ENCODE measurements at regions not wholly inside any gene's neighbourhood (a gene's known extent, or its start where the extent isn't known, plus 50 kb on each side); places are given as distances from the start of the nearest gene placed in this dataset.

- intact Hi-C loops (cut with DNase I, micrococcal nuclease) = no loop called here
- H3K4me1 Mint-ChIP-seq = no peaks in the 10 kb centered on the region
- CTCF ChIA-PET = interaction anchor here (1.0 to 1.5 kb wide), 3 partner anchors 12 to 216 kb away, joined by 3 to 4 read pairs (median 3); no protein-coding TSS in a partner anchor
- H3K27ac Mint-ChIP-seq = no peak overlapping the region
- peaks cover 2% of the 10 kb centered on the region for H3K27me3 Mint-ChIP-seq
- H3K9me3 Mint-ChIP-seq (ENCODE audit: low read depth) = no peaks in the 10 kb centered on the region
- DNase-seq = no peak
- H3K36me3 Mint-ChIP-seq (ENCODE audit: low read depth) = no peaks in the 10 kb centered on the region
- POLR2A ChIA-PET = no interaction called here
- no peak overlapping the region for H3K4me3 Mint-ChIP-seq
- ATAC-seq = no peak
These were observed 257.0 kb upstream of the ZNF32 start for GRCh38 chr10:43905512-43906236.

GRCh38 chr10:43904844-43905243 is 256.2 kb upstream of the ZNF32 start:
- DNase-seq (no peak), ATAC-seq (no peak)
- H3K27ac Mint-ChIP-seq = no peak overlapping the region
- no peaks in the 10 kb centered on the region for H3K4me1 Mint-ChIP-seq
- no peaks in the 10 kb centered on the region for H3K36me3 Mint-ChIP-seq (ENCODE audit: low read depth)
- CTCF ChIA-PET = interaction anchor here (0.6 to 1.5 kb wide), 5 partner anchors 9 to 216 kb away, joined by 3 to 4 read pairs (median 3); no protein-coding TSS in a partner anchor
- POLR2A ChIA-PET = no interaction called here
- peaks cover 2% of the 10 kb centered on the region for H3K27me3 Mint-ChIP-seq
- no peak overlapping the region for H3K4me3 Mint-ChIP-seq
- intact Hi-C loops (cut with DNase I, micrococcal nuclease) = no loop called here
- no peaks in the 10 kb centered on the region for H3K9me3 Mint-ChIP-seq (ENCODE audit: low read depth)

- POLR2A ChIA-PET = no interaction called here
- H3K4me3 Mint-ChIP-seq = no peak overlapping the region
- CTCF ChIA-PET = interaction anchor here (0.7 to 1.5 kb wide), 3 partner anchors 18 to 1174 kb away, joined by 3 to 4 read pairs (median 3); no protein-coding TSS in a partner anchor
- ATAC-seq (no peak), DNase-seq (no peak)
- no peaks in the 10 kb centered on the region for H3K36me3 Mint-ChIP-seq (ENCODE audit: low read depth)
- peaks cover 2% of the 10 kb centered on the region for H3K27me3 Mint-ChIP-seq
- H3K27ac Mint-ChIP-seq = no peak overlapping the region
- H3K4me1 Mint-ChIP-seq = no peaks in the 10 kb centered on the region
- intact Hi-C loops (cut with DNase I, micrococcal nuclease) = no loop called here
- H3K9me3 Mint-ChIP-seq (ENCODE audit: low read depth) = no peaks in the 10 kb centered on the region
These were observed 255.6 kb upstream of the ZNF32 start for GRCh38 chr10:43904301-43904700.

GRCh38 chr10:43903451-43903850 is 254.8 kb upstream of the ZNF32 start:
- ChIA-PET POLR2A (no interaction called here), CTCF (no interaction called here)
- Mint-ChIP-seq H3K9me3 (ENCODE audit: low read depth) (no peaks in the 10 kb centered on the region), H3K4me3 (no peak overlapping the region), H3K36me3 (ENCODE audit: low read depth) (no peaks in the 10 kb centered on the region), H3K27me3 (peaks cover 2% of the 10 kb centered on the region), H3K4me1 (no peaks in the 10 kb centered on the region), H3K27ac (no peak overlapping the region)
- ATAC-seq (no peak), DNase-seq (no peak)
- intact Hi-C loops (cut with DNase I, micrococcal nuclease) = no loop called here

- Mint-ChIP-seq H3K4me1 (no peaks in the 10 kb centered on the region), H3K27me3 (peaks cover 2% of the 10 kb centered on the region), H3K27ac (no peak overlapping the region), H3K36me3 (ENCODE audit: low read depth) (no peaks in the 10 kb centered on the region), H3K9me3 (ENCODE audit: low read depth) (no peaks in the 10 kb centered on the region), H3K4me3 (no peak overlapping the region)
- ChIA-PET CTCF (interaction anchor here (0.6 kb wide), 1 partner anchor 167 kb away, joined by 3 read pairs; no protein-coding TSS in a partner anchor), POLR2A (no interaction called here)
- ATAC-seq = no peak
- intact Hi-C loops (cut with DNase I, micrococcal nuclease) = no loop called here
- no peak for DNase-seq
These were observed 254.2 kb upstream of the ZNF32 start for GRCh38 chr10:43902842-43903241.

DNA sequence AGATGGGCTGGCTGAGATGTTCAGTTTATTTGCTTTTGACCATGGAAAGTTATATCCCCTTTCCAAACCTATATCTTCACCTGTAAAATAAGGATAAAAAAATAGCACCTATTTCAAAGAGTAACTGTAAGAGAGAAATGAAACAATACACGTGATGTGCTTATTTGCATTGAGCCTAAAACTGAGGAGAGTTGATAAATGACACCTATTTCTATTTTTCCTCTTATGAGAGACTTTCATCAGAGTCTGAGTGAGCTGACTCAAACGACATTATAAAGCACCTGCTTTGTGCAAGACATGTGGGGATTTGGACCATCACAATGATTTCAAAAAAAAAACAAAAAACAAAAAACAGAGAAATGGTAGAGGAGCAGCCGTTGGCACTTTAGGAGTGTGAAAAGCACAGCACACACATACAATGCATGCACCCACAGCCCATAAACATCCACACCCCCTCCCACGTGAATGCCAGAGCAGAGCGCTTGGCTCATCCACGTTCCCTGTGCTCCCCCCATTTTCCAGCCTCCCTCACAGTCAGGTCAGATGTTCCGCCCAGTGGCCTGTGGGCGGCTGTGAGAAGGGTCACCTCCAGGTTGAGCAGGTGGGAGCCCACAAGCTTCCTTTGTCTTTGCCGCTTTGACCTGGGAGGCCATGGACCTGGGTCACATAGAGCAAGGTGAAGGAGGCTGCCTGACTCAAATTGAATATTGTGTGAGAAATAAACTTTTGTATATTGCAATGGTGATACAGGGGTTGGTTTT is 253.2 kb upstream of the ZNF32 start:
- no peak overlapping the region for H3K4me3 Mint-ChIP-seq
- DNase-seq = no peak
- H3K9me3 Mint-ChIP-seq (ENCODE audit: low read depth) = no peaks in the 10 kb centered on the region
- intact Hi-C loops (cut with DNase I, micrococcal nuclease) = no loop called here
- ChIA-PET CTCF (interaction anchor here (0.6 kb wide), 1 partner anchor 166 kb away, joined by 3 read pairs; no protein-coding TSS in a partner anchor), POLR2A (no interaction called here)
- no peak overlapping the region for H3K27ac Mint-ChIP-seq
- ATAC-seq = no peak
- peaks cover 2% of the 10 kb centered on the region for H3K27me3 Mint-ChIP-seq
- no peaks in the 10 kb centered on the region for H3K36me3 Mint-ChIP-seq (ENCODE audit: low read depth)
- H3K4me1 Mint-ChIP-seq = no peaks in the 10 kb centered on the region

DNA sequence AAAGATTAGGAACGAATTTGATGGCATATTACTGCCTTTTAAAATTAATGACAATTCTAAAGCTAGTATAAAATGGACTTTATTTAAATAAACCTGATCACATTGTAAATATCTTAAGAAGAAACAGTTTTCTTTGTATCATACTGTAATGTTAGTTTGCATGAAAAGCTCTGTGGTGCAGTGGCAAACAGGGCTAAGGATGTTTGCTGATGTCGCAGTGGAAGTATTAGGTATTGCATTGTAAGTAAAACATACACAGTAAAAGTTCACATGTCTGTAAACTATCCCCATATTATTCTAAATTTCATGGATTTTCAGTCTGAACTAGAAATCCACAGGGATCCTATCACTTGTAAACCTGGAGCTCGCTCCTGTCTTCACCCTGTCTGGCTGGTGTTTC is 252.6 kb upstream of the ZNF32 start:
- H3K4me3 Mint-ChIP-seq = no peak overlapping the region
- H3K9me3 Mint-ChIP-seq (ENCODE audit: low read depth) = no peaks in the 10 kb centered on the region
- H3K36me3 Mint-ChIP-seq (ENCODE audit: low read depth) = no peaks in the 10 kb centered on the region
- intact Hi-C loops (cut with DNase I, micrococcal nuclease) = no loop called here
- CTCF ChIA-PET = no interaction called here
- no peaks in the 10 kb centered on the region for H3K4me1 Mint-ChIP-seq
- H3K27me3 Mint-ChIP-seq = peaks cover 2% of the 10 kb centered on the region
- no peak for ATAC-seq
- no peak overlapping the region for H3K27ac Mint-ChIP-seq
- POLR2A ChIA-PET = no interaction called here
- no peak for DNase-seq

DNA sequence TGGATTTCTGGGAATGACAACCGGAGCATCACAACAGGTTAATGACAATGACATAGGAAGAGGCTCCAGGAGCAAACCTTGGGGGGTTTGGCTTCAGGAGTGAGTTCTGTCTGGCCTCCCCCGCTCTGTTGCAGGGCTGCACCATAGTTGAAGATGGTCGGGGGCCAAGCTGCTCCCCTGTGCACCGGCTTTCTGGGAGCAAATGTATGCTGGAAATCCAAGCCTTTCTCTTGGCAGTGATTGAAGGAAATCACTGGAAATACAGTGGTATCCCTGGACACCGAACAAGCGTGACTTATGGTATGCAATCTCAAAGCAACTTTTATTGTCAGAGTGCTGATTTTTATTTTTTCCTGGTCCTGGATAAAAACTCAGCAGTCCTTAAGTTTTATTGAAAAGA is 251.9 kb upstream of the ZNF32 start:
- Mint-ChIP-seq H3K27me3 (peaks cover 2% of the 10 kb centered on the region), H3K9me3 (ENCODE audit: low read depth) (no peaks in the 10 kb centered on the region), H3K4me1 (no peaks in the 10 kb centered on the region), H3K4me3 (no peak overlapping the region), H3K27ac (no peak overlapping the region), H3K36me3 (ENCODE audit: low read depth) (no peaks in the 10 kb centered on the region)
- no peak for DNase-seq
- intact Hi-C loops (cut with DNase I, micrococcal nuclease) = no loop called here
- CTCF ChIA-PET = interaction anchor here (0.6 kb wide), 1 partner anchor 211 kb away, joined by 3 read pairs; no protein-coding TSS in a partner anchor
- no peak for ATAC-seq
- POLR2A ChIA-PET = no interaction called here

DNA sequence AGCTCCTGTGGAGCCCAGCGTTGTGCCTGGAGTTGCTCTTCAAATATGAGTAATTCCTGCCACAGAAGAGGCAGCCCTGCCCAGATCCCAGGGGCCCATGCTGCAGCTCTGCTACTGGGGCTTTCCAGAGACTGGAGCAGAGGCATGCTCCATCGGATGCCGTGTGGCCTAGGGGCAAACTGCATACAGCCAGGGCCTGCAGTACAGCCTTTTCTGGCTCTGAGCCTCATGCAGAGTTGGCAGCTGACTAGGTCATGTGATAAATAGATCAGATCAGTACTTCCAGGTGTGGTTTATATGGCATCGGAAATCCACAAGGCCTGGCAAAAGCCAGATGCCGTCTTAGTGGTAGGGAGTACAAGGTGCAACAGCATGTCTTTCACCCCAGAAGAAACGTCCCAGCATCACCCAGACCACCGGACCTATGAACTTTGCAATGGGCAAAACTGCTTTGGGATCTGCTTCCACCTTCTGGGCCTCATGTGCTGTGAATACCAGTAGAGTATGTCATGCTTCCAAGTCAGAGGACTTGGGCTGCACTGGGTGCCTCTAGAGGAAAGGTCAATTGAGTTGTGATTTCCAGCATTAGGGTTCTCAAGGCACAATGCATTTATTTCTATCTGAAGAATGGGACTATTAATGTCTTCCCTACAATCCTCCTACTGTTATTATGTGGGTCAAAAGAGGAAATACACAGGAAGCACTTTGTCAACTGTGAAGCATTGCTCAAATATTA is 250.7 kb upstream of the ZNF32 start:
- no peaks in the 10 kb centered on the region for H3K9me3 Mint-ChIP-seq (ENCODE audit: low read depth)
- H3K36me3 Mint-ChIP-seq (ENCODE audit: low read depth) = no peaks in the 10 kb centered on the region
- no peak overlapping the region for H3K4me3 Mint-ChIP-seq
- DNase-seq = no peak
- no peak overlapping the region for H3K27ac Mint-ChIP-seq
- ATAC-seq = no peak
- H3K4me1 Mint-ChIP-seq = no peaks in the 10 kb centered on the region
- intact Hi-C loops (cut with DNase I, micrococcal nuclease) = no loop called here
- H3K27me3 Mint-ChIP-seq = peaks cover 4% of the 10 kb centered on the region
- ChIA-PET CTCF (no interaction called here), POLR2A (no interaction called here)

GRCh38 chr10:43898592-43898991 is 249.9 kb upstream of the ZNF32 start:
- intact Hi-C loops (cut with DNase I, micrococcal nuclease) = no loop called here
- Mint-ChIP-seq H3K4me1 (no peaks in the 10 kb centered on the region), H3K27me3 (peaks cover 3% of the 10 kb centered on the region), H3K4me3 (no peak overlapping the region), H3K36me3 (ENCODE audit: low read depth) (no peaks in the 10 kb centered on the region), H3K9me3 (ENCODE audit: low read depth) (no peaks in the 10 kb centered on the region), H3K27ac (no peak overlapping the region)
- ATAC-seq (no peak), DNase-seq (no peak)
- ChIA-PET POLR2A (no interaction called here), CTCF (no interaction called here)

DNA sequence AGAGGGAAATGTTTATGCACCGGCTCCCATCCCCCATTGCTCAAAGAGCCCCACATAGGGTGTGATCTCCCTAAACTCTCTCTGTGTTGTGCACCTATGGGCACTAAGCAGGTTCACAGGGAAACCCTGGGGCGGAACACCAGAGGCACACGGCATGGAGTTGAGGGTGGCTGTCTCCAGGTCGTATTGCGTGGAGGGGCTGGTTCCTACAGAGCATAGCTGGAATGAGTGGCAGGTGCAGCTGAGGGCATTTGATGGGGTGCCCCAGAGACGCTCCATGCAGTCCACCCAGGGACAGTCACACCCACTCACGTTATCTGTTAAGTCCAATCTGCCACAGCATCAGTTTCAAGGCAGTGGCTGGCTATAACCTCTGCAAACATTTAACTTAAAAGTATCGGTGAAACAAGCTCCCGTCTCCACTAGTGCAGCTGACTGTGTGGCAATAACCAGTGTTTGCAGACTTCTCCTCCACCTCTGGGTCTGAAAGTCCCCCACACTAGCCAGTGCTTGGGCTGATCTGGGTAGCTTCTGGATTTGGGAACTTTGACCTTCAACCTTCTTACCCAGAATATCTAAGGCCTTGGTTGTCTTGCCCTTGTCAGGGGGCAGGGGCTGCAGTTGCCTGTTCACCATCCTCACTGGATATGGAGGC is 249.2 kb upstream of the ZNF32 start:
- Mint-ChIP-seq H3K27ac (no peak overlapping the region), H3K27me3 (peaks cover 3% of the 10 kb centered on the region), H3K4me1 (no peaks in the 10 kb centered on the region), H3K4me3 (no peak overlapping the region), H3K36me3 (ENCODE audit: low read depth) (no peaks in the 10 kb centered on the region), H3K9me3 (ENCODE audit: low read depth) (no peaks in the 10 kb centered on the region)
- ATAC-seq (no peak), DNase-seq (no peak)
- CTCF ChIA-PET = no interaction called here
- intact Hi-C loops (cut with DNase I, micrococcal nuclease) = no loop called here
- POLR2A ChIA-PET = no interaction called here

All from activated CD4-positive, alpha-beta T cell treated with anti-CD3 and anti-CD28 coated beads for 36 hours (primary cell).